SK-N-MC (cell line): ENCODE measurements at regions not wholly inside any gene's neighbourhood (a gene's known extent, or its start where the extent isn't known, plus 50 kb on each side); places are given as distances from the start of the nearest gene placed in this dataset.

ENCODE experiments used
- EZH2 ChIP-seq: fragments of 200-600 bp; sonication (generic); IDR thresholded peaks from one replicate; pipeline ENCODE4 v1.6.1; 2017; ENCODE audit warnings: antibody characterized with exemption
- FOXP2 ChIP-seq: optimal IDR thresholded peaks from 2 replicates; pipeline ENCODE3; 2011; ENCODE audit warnings: mild to moderate bottlenecking, moderate library complexity; ENCODE audit not compliant: insufficient read depth; ENCODE audit errors: extremely low read length, control extremely low read depth
- POLR2AphosphoS5 ChIP-seq: IDR thresholded peaks from 2 replicates; pipeline ENCODE4 v1.6.1; 2012; ENCODE audit warnings: mild to moderate bottlenecking, low read depth, low read length, borderline replicate concordance

DNA sequence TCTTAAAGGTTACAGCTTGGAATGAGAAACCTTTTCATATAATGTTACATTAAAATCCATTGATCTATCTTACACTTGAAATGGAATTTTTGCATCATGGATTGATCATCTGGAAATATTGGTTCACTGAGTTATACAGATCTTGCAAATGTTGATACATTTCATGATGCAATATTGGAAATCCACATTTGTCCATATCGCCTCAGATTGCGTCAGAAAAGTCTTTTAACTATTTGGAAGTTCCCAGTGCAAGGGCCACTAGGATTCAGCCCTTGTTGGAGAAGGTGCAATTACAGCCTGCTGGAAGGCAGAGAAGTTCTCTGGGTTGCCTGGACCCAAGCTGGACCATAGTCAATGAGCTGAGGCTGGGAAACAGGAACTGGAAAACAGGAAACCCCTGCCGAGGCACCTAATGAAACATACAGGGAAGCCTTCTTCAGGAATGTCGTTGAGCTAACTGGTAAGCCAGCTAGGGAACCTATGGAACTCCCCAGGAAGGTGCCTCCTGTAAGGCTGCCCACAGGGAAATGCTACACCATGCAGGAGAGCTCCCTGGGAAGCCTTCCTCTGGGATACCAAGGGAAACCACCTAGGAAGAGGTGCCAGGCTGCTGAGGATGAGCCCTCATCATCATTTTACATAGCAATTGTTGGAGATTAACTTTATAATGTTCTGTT, 600.4 kb upstream of the CADM1 start:
- TF ChIP-seq EZH2: no peak
- TF ChIP-seq POLR2AphosphoS5: no peak
- no peak for TF ChIP-seq FOXP2
